ENCODE measurements at regions not wholly inside any gene's neighbourhood (a gene's known extent, or its start where the extent isn't known, plus 50 kb on each side); places are given as distances from the start of the nearest gene placed in this dataset.

DNA sequence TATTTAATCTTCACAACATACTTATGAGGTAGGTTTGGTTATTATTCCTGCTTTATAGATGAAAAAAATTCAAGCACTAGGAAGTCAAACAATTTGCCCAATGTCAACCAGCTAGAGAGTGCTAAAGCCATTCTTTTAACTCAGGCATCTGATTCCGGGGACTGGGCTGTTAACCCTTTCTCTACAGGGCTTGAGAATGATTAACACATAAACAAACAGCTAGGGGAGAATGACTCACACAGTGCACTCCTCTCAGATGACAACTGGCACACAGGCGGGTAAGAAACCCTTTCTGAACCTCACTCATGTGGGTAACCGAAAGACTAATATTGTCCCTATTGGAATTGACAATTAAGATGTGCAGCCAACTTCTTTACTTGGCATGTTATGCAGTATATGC, 86.3 kb upstream of the FSHR start:
- no peak overlapping the region for H2BK12ac ChIP-seq (ENCODE audit: low read length)
- no peak overlapping the region for H2BK120ac ChIP-seq (ENCODE audit: insufficient read depth, low read length, poor library complexity)
- H2AFZ ChIP-seq (ENCODE audit: insufficient read depth, low read length, poor library complexity), result no peak overlapping the region
- H3K27me3 ChIP-seq (ENCODE audit: insufficient read depth, low read length), result no peaks in the 10 kb centered on the region
- no peaks in the 10 kb centered on the region for H3K79me1 ChIP-seq (ENCODE audit: low read length)
- H3K79me2 ChIP-seq (ENCODE audit: control insufficient read depth, insufficient read depth, low read length, poor library complexity), result no peaks in the 10 kb centered on the region
- no peak overlapping the region for H4K8ac ChIP-seq (ENCODE audit: low read depth, low read length)
- no peak overlapping the region for H3K9ac ChIP-seq (ENCODE audit: low read length)
- no peak overlapping the region for H3K27ac ChIP-seq (ENCODE audit: low read depth, low read length)
- no peak overlapping the region for H2BK5ac ChIP-seq (ENCODE audit: low read depth, low read length, poor library complexity)
- H3K36me3 ChIP-seq (ENCODE audit: control insufficient read depth in 1 of 2, insufficient read depth in 2 of 2, low read length in 2 of 2), result no peaks in the 10 kb centered on the region
- no peaks in the 10 kb centered on the region for H3K9me3 ChIP-seq (ENCODE audit: insufficient read depth, low read depth, low read length)
- no peaks in the 10 kb centered on the region for H3K4me1 ChIP-seq (ENCODE audit: control insufficient read depth in 1 of 2, insufficient read depth in 2 of 2, low read length in 2 of 2)
- H3K4me2 ChIP-seq (ENCODE audit: low read length), result no peak overlapping the region
- H3K23ac ChIP-seq (ENCODE audit: low read length), result no peak overlapping the region
- DNase-seq, result no peak
- no peak overlapping the region for H3K4ac ChIP-seq (ENCODE audit: low read depth, low read length)
- H4K12ac ChIP-seq (ENCODE audit: low read depth, low read length), result no peak overlapping the region
- H4K91ac ChIP-seq (ENCODE audit: low read depth, low read length), result no peak overlapping the region
- no CpG with 5 or more reads among the region's 3 CpGs for WGBS (ENCODE audit: extremely low coverage, insufficient coverage, insufficient read length)
- H3K4me3 ChIP-seq (ENCODE audit: low read depth, low read length), result no peak overlapping the region
- no peak overlapping the region for H3K18ac ChIP-seq (ENCODE audit: low read length)
- H2AK5ac ChIP-seq (ENCODE audit: low read length), result no peak overlapping the region
- no peak overlapping the region for H3K14ac ChIP-seq (ENCODE audit: low read length)

DNA sequence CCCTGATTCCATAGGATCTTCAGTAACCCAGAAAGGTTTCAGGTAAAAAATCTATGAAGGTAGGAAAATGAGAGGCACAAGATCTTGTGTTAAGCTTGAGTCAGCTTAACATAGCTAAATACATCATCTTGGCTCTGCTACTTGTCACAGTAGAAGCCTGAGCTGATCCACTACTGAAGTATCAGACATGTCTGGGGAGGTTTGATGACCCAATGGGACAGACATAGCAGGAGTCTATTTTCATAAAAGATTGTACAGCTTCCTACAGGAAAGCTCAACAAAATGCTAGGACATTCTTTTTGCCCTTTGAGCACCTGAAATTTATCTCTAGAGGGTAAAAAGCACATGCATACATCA, 84.3 kb upstream of the FSHR start:
- no peak overlapping the region for H2AFZ ChIP-seq (ENCODE audit: insufficient read depth, low read length, poor library complexity)
- no peaks in the 10 kb centered on the region for H3K4me1 ChIP-seq (ENCODE audit: control insufficient read depth in 1 of 2, insufficient read depth in 2 of 2, low read length in 2 of 2)
- H3K4ac ChIP-seq (ENCODE audit: low read depth, low read length), result no peak overlapping the region
- no peaks in the 10 kb centered on the region for H3K79me2 ChIP-seq (ENCODE audit: control insufficient read depth, insufficient read depth, low read length, poor library complexity)
- H4K12ac ChIP-seq (ENCODE audit: low read depth, low read length), result no peak overlapping the region
- no peak overlapping the region for H2BK5ac ChIP-seq (ENCODE audit: low read depth, low read length, poor library complexity)
- no peak overlapping the region for H4K91ac ChIP-seq (ENCODE audit: low read depth, low read length)
- no peak overlapping the region for H2BK120ac ChIP-seq (ENCODE audit: insufficient read depth, low read length, poor library complexity)
- H3K36me3 ChIP-seq (ENCODE audit: control insufficient read depth in 1 of 2, insufficient read depth in 2 of 2, low read length in 2 of 2), result no peaks in the 10 kb centered on the region
- no peak overlapping the region for H3K9ac ChIP-seq (ENCODE audit: low read length)
- H2BK12ac ChIP-seq (ENCODE audit: low read length), result no peak overlapping the region
- H3K9me3 ChIP-seq (ENCODE audit: insufficient read depth, low read depth, low read length), result no peaks in the 10 kb centered on the region
- H3K23ac ChIP-seq (ENCODE audit: low read length), result no peak overlapping the region
- no peak overlapping the region for H3K18ac ChIP-seq (ENCODE audit: low read length)
- no peak overlapping the region for H4K8ac ChIP-seq (ENCODE audit: low read depth, low read length)
- no peak overlapping the region for H2AK5ac ChIP-seq (ENCODE audit: low read length)
- no peak overlapping the region for H3K27ac ChIP-seq (ENCODE audit: low read depth, low read length)
- H3K14ac ChIP-seq (ENCODE audit: low read length), result no peak overlapping the region
- no peaks in the 10 kb centered on the region for H3K27me3 ChIP-seq (ENCODE audit: insufficient read depth, low read length)
- DNase-seq, result no peak
- no peak overlapping the region for H3K4me3 ChIP-seq (ENCODE audit: low read depth, low read length)
- no peaks in the 10 kb centered on the region for H3K79me1 ChIP-seq (ENCODE audit: low read length)
- no peak overlapping the region for H3K4me2 ChIP-seq (ENCODE audit: low read length)

DNA sequence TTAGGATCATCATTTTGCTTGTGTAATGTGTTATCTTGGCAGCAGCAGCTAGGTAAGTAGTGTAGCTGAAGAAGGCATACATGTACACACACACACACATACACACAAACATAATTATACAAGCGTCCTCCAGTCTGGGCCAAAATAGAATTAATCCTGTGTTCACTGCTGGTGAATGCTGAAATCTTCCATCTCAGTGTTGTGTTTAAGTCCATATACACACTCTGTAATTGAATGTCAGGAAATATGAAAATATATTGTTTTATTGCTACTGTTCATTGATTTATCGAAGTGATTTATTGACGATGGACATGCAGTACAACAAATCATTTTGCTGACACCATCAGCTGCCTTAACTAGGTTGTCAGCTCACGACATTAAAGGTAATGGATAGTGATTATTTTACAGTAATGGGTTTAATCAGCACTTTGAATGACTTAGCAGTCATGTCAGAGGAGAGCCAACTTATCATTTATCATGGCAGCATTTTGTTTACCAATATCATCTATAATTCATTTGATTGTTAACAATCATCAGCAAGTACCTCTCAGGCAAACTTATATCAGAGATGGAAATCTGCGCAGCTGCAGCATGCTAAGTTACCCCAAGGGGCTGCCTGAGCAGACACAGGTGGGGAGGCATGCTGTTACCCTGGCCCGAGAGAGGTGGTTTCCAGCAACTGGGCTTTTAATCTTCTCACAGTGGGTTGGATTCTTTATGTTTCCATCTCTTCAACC, 83.7 kb upstream of the FSHR start:
- H4K8ac ChIP-seq (ENCODE audit: low read depth, low read length), result no peak overlapping the region
- H2BK120ac ChIP-seq (ENCODE audit: insufficient read depth, low read length, poor library complexity), result no peak overlapping the region
- DNase-seq, result no peak
- no peak overlapping the region for H4K91ac ChIP-seq (ENCODE audit: low read depth, low read length)
- no peaks in the 10 kb centered on the region for H3K79me2 ChIP-seq (ENCODE audit: control insufficient read depth, insufficient read depth, low read length, poor library complexity)
- H2AK5ac ChIP-seq (ENCODE audit: low read length), result no peak overlapping the region
- WGBS (ENCODE audit: extremely low coverage, insufficient coverage, insufficient read length), result no CpG with 5 or more reads among the region's 6 CpGs
- H3K14ac ChIP-seq (ENCODE audit: low read length), result no peak overlapping the region
- H3K36me3 ChIP-seq (ENCODE audit: control insufficient read depth in 1 of 2, insufficient read depth in 2 of 2, low read length in 2 of 2), result no peaks in the 10 kb centered on the region
- H3K27me3 ChIP-seq (ENCODE audit: insufficient read depth, low read length), result no peaks in the 10 kb centered on the region
- H4K12ac ChIP-seq (ENCODE audit: low read depth, low read length), result no peak overlapping the region
- H3K4me1 ChIP-seq (ENCODE audit: control insufficient read depth in 1 of 2, insufficient read depth in 2 of 2, low read length in 2 of 2), result no peaks in the 10 kb centered on the region
- no peak overlapping the region for H3K23ac ChIP-seq (ENCODE audit: low read length)
- no peak overlapping the region for H2BK12ac ChIP-seq (ENCODE audit: low read length)
- no peak overlapping the region for H3K9ac ChIP-seq (ENCODE audit: low read length)
- no peak overlapping the region for H2AFZ ChIP-seq (ENCODE audit: insufficient read depth, low read length, poor library complexity)
- no peak overlapping the region for H3K18ac ChIP-seq (ENCODE audit: low read length)
- no peak overlapping the region for H3K4me2 ChIP-seq (ENCODE audit: low read length)
- H3K4me3 ChIP-seq (ENCODE audit: low read depth, low read length), result no peak overlapping the region
- no peak overlapping the region for H3K4ac ChIP-seq (ENCODE audit: low read depth, low read length)
- no peak overlapping the region for H2BK5ac ChIP-seq (ENCODE audit: low read depth, low read length, poor library complexity)
- H3K79me1 ChIP-seq (ENCODE audit: low read length), result no peaks in the 10 kb centered on the region
- H3K9me3 ChIP-seq (ENCODE audit: insufficient read depth, low read depth, low read length), result no peaks in the 10 kb centered on the region
- H3K27ac ChIP-seq (ENCODE audit: low read depth, low read length), result no peak overlapping the region

DNA sequence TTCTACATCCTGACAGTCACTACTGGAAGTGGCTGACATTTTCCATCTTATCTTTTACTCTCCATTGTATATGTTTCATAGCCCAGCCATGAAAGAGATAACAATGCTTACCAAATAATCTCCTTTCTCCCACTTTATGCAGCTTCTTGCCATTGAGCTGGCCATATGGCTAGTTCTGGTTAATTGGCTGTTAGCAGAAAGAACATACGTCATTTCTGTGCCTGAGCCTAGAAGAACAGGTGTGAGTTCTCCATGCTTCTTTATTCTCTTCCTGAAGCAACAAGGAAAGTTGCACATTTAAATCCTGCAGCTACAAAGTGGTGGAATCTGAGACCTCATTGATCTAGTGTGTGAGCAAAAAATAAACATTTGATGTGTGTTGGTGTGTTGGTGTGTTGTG, 82.0 kb upstream of the FSHR start:
- WGBS (ENCODE audit: extremely low coverage, insufficient coverage, insufficient read length), result no CpG with 5 or more reads among the region's 1 CpG
- no peak for DNase-seq
- H3K23ac ChIP-seq (ENCODE audit: low read length), result no peak overlapping the region

More for the DNA sequence above, 82.0 kb upstream of the FSHR start:
- Histone ChIP-seq H3K9me3 (ENCODE audit: insufficient read depth, low read depth, low read length) (no peaks in the 10 kb centered on the region), H3K14ac (ENCODE audit: low read length) (no peak overlapping the region), H3K9ac (ENCODE audit: low read length) (no peak overlapping the region), H3K18ac (ENCODE audit: low read length) (no peak overlapping the region), H2BK5ac (ENCODE audit: low read depth, low read length, poor library complexity) (no peak overlapping the region), H2AFZ (ENCODE audit: insufficient read depth, low read length, poor library complexity) (no peak overlapping the region), H2BK12ac (ENCODE audit: low read length) (no peak overlapping the region), H3K4ac (ENCODE audit: low read depth, low read length) (no peak overlapping the region), H3K4me3 (ENCODE audit: low read depth, low read length) (no peak overlapping the region), H3K79me1 (ENCODE audit: low read length) (no peaks in the 10 kb centered on the region), H4K91ac (ENCODE audit: low read depth, low read length) (no peak overlapping the region), H2AK5ac (ENCODE audit: low read length) (no peak overlapping the region), H3K4me1 (ENCODE audit: control insufficient read depth in 1 of 2, insufficient read depth in 2 of 2, low read length in 2 of 2) (no peaks in the 10 kb centered on the region), H3K4me2 (ENCODE audit: low read length) (no peak overlapping the region), H2BK120ac (ENCODE audit: insufficient read depth, low read length, poor library complexity) (no peak overlapping the region), H4K12ac (ENCODE audit: low read depth, low read length) (no peak overlapping the region), H3K27me3 (ENCODE audit: insufficient read depth, low read length) (no peaks in the 10 kb centered on the region), H3K79me2 (ENCODE audit: control insufficient read depth, insufficient read depth, low read length, poor library complexity) (no peaks in the 10 kb centered on the region), H3K27ac (ENCODE audit: low read depth, low read length) (no peak overlapping the region), H4K8ac (ENCODE audit: low read depth, low read length) (no peak overlapping the region), H3K36me3 (ENCODE audit: control insufficient read depth in 1 of 2, insufficient read depth in 2 of 2, low read length in 2 of 2) (no peaks in the 10 kb centered on the region)

Measured in trophoblast cell (in vitro differentiated cells and primary cell).